A673 (cell line): ENCODE measurements at regions not wholly inside any gene's neighbourhood (a gene's known extent, or its start where the extent isn't known, plus 50 kb on each side); places are given as distances from the start of the nearest gene placed in this dataset.

ENCODE experiments used
- CTCF ChIP-seq: fragments of 300-800, 200-600 bp; sonication (generic); conservative IDR thresholded peaks from 2 replicates; pipeline ENCODE4 v1.5.1; 2017; ENCODE audit warnings: low read depth, mild to moderate bottlenecking, antibody characterized with exemption, low read length, moderate library complexity, mixed read lengths
- EZH2 ChIP-seq: fragments of 200-600 bp; sonication (generic); IDR thresholded peaks from 2 replicates; pipeline ENCODE4 v1.6.1; 2017; ENCODE audit warnings: borderline replicate concordance, low read depth, mild to moderate bottlenecking, mixed read lengths, antibody characterized with exemption, low read length; ENCODE audit not compliant: poor library complexity, severe bottlenecking

GRCh38 chr7:26522633-26523032, 231.0 kb downstream of the SNX10 start:
- TF ChIP-seq CTCF = no peak
- TF ChIP-seq EZH2 = no peak
